CD4-positive, alpha-beta T cell (primary cell): ENCODE measurements at regions not wholly inside any gene's neighbourhood (a gene's known extent, or its start where the extent isn't known, plus 50 kb on each side); places are given as distances from the start of the nearest gene placed in this dataset.

Source experiments
- ATAC-seq: fragments of 200-7000 bp; cut with Tn5 transposase; one replicate; pipeline ENCODE4 v1.10.0; 2022; ENCODE audit warnings: mild to moderate bottlenecking; ENCODE audit not compliant: poor library complexity
- CTCF ChIA-PET: fragments of 350-600 bp; sonication (Branson Sonifier 250); formaldehyde crosslinking; loops from one replicate; lab custom pipeline; 2021; ENCODE audit warnings: antibody characterized with exemption, inconsistent platforms; lab: Charles Lee
- POLR2A ChIA-PET: fragments of 350-600 bp; sonication (Branson Sonifier 250); formaldehyde crosslinking; loops from one replicate; lab custom pipeline; 2021; ENCODE audit warnings: antibody characterized with exemption, inconsistent platforms; lab: Charles Lee
- DNase-seq, 14 experiments: peaks; one replicate each; pipeline ENCODE4 v3.0.0-alpha.2; 2013 to 2020; ENCODE audit warnings: mixed read lengths in 2 of 14
- H3K27ac ChIP-seq, 2 donors: one replicate each; pipeline versions ENCODE4 v1.5.1 to v1.7.0; 2013; ENCODE audit warnings: low read length in 2 of 2, low read depth in 1 of 2, mild to moderate bottlenecking in 1 of 2
- H3K27me3 ChIP-seq, 2 experiments: 1 replicate in 1 of 2; 2 replicates in 1 of 2; pipeline versions ENCODE4 v1.6.1 to v1.7.0; 2013; ENCODE audit warnings: low read length in 2 of 2, control low read depth in 1 of 2, mild to moderate bottlenecking in 1 of 2, moderate library complexity in 1 of 2; ENCODE audit not compliant: insufficient read depth in 2 of 2, control insufficient read depth in 1 of 2
- H3K36me3 ChIP-seq: one replicate; pipeline ENCODE4 v1.6.1; 2013; ENCODE audit warnings: low read length, control low read depth; ENCODE audit not compliant: insufficient read depth
- H3K4me1 ChIP-seq: one replicate; pipeline ENCODE4 v1.6.1; 2013; ENCODE audit warnings: low read length, control low read depth; ENCODE audit not compliant: insufficient read depth
- H3K4me3 ChIP-seq: one replicate; pipeline ENCODE4 v1.5.1; 2013; ENCODE audit warnings: mild to moderate bottlenecking, low read length, moderate library complexity
- H3K9me3 ChIP-seq, 2 experiments: 1 replicate in 1 of 2; 2 replicates in 1 of 2; pipeline versions ENCODE4 v1.6.1 to v1.7.0; 2013; ENCODE audit warnings: low read length in 2 of 2, mild to moderate bottlenecking in 2 of 2, control low read depth in 1 of 2, moderate library complexity in 1 of 2; ENCODE audit not compliant: control insufficient read depth in 1 of 2, insufficient read depth in 1 of 2
- H3K27ac Mint-ChIP-seq: one replicate; pipeline ENCODE4 v1.8.0; 2020; ENCODE audit warnings: mixed read lengths
- H3K27me3 Mint-ChIP-seq: one replicate; pipeline ENCODE4 v1.8.0; 2021; ENCODE audit warnings: mixed read lengths
- H3K36me3 Mint-ChIP-seq: one replicate; pipeline ENCODE4 v1.8.0; 2021; ENCODE audit warnings: low read depth, mixed read lengths
- H3K4me1 Mint-ChIP-seq: one replicate; pipeline ENCODE4 v1.8.0; 2021; ENCODE audit warnings: low read depth, mixed read lengths
- H3K4me3 Mint-ChIP-seq: one replicate; pipeline ENCODE4 v1.8.0; 2020; ENCODE audit warnings: mild to moderate bottlenecking, mixed read lengths
- H3K9me3 Mint-ChIP-seq: one replicate; pipeline ENCODE4 v1.8.0; 2020; ENCODE audit warnings: mixed read lengths
- intact Hi-C, 2 experiments: fragments of 100-400 bp; cut with DNase I in 1 of 2; cut with micrococcal nuclease in 1 of 2; formaldehyde crosslinking; loops; one replicate each; pipeline versions ENCODE4 v1.15.1 to v1.9.0; 2023 to 2025; cut with DNase I, micrococcal nuclease
- TF ChIP-seq, protein P1 (sequence below): fragments of 200-600 bp; IDR thresholded peaks from one replicate; pipeline ENCODE4 v1.8.0; 2022; ENCODE audit warnings: antibody characterized with exemption, mild to moderate bottlenecking

DNA sequence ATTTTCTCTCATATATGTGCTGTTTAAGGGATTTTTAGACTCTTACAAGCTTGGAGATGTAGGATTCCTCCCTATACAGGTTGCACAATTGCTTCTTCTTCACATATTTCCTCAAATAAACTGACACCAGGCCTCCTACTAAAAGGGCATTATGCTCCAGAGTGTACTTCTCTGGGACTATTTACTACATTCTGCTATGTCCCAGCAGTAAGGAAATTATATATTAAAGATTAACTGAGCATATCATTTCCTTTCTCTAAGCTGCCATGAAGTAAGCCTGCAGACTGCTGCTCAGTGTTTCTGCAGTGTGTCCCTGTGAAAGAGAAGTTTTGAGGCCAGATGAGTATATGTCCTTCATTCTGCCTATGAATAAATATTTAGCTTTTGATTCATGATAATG, 356.9 kb upstream of the NUDT12 start:
- ATAC-seq = no peak
- no peak overlapping the region for H3K4me3 Mint-ChIP-seq
- intact Hi-C loops = no loop called here

DNA sequence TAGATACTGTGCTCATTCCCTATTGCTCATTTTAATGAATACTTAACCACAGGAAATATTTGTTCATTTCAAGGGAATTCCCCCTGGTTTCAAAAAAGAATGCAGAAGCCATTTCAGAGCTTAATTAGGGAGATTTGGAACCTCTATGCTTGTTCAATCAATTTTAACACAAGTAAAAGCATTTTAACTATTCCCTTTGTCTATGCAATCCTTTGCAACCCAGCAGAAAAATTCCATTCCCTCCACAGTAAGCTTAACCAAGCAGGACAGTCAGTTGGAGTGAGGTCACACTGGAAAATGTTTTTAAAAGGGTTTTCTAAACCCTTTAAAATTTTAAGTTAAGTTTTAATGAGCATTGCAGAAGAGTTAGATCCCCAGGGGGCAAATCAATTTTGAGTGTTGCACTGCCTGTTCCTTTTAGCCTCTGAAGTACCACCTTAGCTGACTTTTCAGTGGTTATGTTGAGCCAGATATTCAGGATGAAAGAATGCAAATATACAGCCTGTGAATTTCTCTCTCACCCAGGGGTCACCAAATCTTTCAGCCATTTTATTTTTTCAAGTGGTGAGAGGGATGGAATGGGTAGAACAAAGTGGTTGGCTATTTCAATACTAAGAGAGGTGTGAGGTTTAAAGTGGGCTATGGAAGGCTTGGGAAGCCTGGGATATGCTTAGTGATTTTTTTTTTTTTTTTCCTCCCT, 356.2 kb upstream of the NUDT12 start:
- TF ChIP-seq, protein P1, sequence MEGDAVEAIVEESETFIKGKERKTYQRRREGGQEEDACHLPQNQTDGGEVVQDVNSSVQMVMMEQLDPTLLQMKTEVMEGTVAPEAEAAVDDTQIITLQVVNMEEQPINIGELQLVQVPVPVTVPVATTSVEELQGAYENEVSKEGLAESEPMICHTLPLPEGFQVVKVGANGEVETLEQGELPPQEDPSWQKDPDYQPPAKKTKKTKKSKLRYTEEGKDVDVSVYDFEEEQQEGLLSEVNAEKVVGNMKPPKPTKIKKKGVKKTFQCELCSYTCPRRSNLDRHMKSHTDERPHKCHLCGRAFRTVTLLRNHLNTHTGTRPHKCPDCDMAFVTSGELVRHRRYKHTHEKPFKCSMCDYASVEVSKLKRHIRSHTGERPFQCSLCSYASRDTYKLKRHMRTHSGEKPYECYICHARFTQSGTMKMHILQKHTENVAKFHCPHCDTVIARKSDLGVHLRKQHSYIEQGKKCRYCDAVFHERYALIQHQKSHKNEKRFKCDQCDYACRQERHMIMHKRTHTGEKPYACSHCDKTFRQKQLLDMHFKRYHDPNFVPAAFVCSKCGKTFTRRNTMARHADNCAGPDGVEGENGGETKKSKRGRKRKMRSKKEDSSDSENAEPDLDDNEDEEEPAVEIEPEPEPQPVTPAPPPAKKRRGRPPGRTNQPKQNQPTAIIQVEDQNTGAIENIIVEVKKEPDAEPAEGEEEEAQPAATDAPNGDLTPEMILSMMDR = no peak
- Histone ChIP-seq H3K4me1 (no peaks in the 10 kb centered on the region), H3K27ac (no peak overlapping the region), H3K27me3 (no peaks in the 10 kb centered on the region), H3K36me3 (no peaks in the 10 kb centered on the region), H3K4me3 (no peak overlapping the region), H3K9me3 (no peaks in the 10 kb centered on the region)
- no peak overlapping the region for H3K4me3 Mint-ChIP-seq
- H3K36me3 Mint-ChIP-seq = no peaks in the 10 kb centered on the region
- CTCF ChIA-PET = no interaction called here
- ATAC-seq = no peak
- H3K27ac Mint-ChIP-seq = no peak overlapping the region
- no peak for DNase-seq
- intact Hi-C loops = no loop called here
- peaks cover 2% of the 10 kb centered on the region for H3K9me3 Mint-ChIP-seq
- no peaks in the 10 kb centered on the region for H3K27me3 Mint-ChIP-seq
- H3K4me1 Mint-ChIP-seq = no peaks in the 10 kb centered on the region
- POLR2A ChIA-PET = no interaction called here

More for the DNA sequence above, 356.9 kb upstream of the NUDT12 start:
- no peaks in the 10 kb centered on the region for H3K4me1 Mint-ChIP-seq
- Histone ChIP-seq H3K4me3 (no peak overlapping the region), H3K36me3 (no peaks in the 10 kb centered on the region), H3K27ac (no peak overlapping the region), H3K4me1 (no peaks in the 10 kb centered on the region), H3K27me3 (no peaks in the 10 kb centered on the region), H3K9me3 (no peaks in the 10 kb centered on the region)
- no peak overlapping the region for H3K27ac Mint-ChIP-seq
- H3K27me3 Mint-ChIP-seq = no peaks in the 10 kb centered on the region
- no peaks in the 10 kb centered on the region for H3K36me3 Mint-ChIP-seq
- H3K9me3 Mint-ChIP-seq = no peaks in the 10 kb centered on the region
- no peak for DNase-seq
- TF ChIP-seq, protein P1 = no peak
- ChIA-PET CTCF (no interaction called here), POLR2A (no interaction called here)

DNA sequence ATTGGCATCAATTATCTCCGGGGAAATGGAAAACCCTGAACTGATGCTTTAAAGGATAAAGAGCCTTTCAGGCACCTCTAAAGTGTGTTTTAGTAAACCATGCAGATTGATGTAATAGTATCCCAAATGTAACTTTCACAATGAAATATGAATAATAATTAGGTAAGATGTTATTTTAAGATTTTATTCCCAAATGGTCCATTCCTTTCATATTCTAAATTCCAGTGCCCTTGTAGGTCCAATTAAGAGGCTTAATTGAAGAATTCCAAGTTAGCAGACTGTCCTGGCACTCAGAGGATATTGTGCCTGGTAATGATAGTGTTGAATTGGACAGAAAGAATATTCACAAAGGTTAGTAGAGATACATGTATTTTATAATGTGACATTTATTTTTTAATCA, 352.5 kb upstream of the NUDT12 start:
- Mint-ChIP-seq H3K36me3 (no peaks in the 10 kb centered on the region), H3K27me3 (no peaks in the 10 kb centered on the region), H3K9me3 (peaks cover 2% of the 10 kb centered on the region), H3K4me3 (no peak overlapping the region), H3K27ac (no peak overlapping the region), H3K4me1 (no peaks in the 10 kb centered on the region)
- ChIA-PET POLR2A (no interaction called here), CTCF (no interaction called here)
- peaks cover 0 to 3% of the 10 kb centered on the region in 2 experiments for H3K9me3 ChIP-seq
- ATAC-seq = no peak
- H3K27ac ChIP-seq = no peak overlapping the region
- H3K27me3 ChIP-seq = no peaks in the 10 kb centered on the region
- no peaks in the 10 kb centered on the region for H3K36me3 ChIP-seq
- intact Hi-C loops = no loop called here
- TF ChIP-seq, protein P1 = no peak
- DNase-seq = no peak
- H3K4me1 ChIP-seq = no peaks in the 10 kb centered on the region
- H3K4me3 ChIP-seq = no peak overlapping the region
